AG04449 (cell line): ENCODE measurements at regions not wholly inside any gene's neighbourhood (a gene's known extent, or its start where the extent isn't known, plus 50 kb on each side); places are given as distances from the start of the nearest gene placed in this dataset.

Source experiments
- CTCF ChIA-PET: fragments of 350-600 bp; formaldehyde crosslinking; extraction: SDS; loops from one replicate; lab custom pipeline; 2021; ENCODE audit warnings: antibody characterized with exemption; lab: Yijun Ruan, JAX
- POLR2A ChIA-PET: fragments of 400-600, 350-600 bp; formaldehyde crosslinking; extraction: SDS; loops from one replicate; lab custom pipeline; 2020; ENCODE audit warnings: antibody characterized with exemption, inconsistent platforms; lab: Yijun Ruan, JAX
- DNase-seq: peaks from one replicate; pipeline ENCODE4 v3.0.0-alpha.2; 2010; ENCODE audit warnings: low read depth, low spot score
- H3K4me3 ChIP-seq: 2 replicates; pipeline ENCODE4 v1.5.1; 2011; ENCODE audit warnings: low read depth, mild to moderate bottlenecking, control low read depth, low read length
- TF ChIP-seq, protein P1 (sequence below): IDR thresholded peaks from one replicate; pipeline ENCODE4 v1.5.1; 2011; ENCODE audit warnings: mild to moderate bottlenecking, moderate library complexity, low read length, control low read depth, inconsistent platforms; ENCODE audit not compliant: insufficient read depth; ENCODE audit errors: missing control alignments

DNA sequence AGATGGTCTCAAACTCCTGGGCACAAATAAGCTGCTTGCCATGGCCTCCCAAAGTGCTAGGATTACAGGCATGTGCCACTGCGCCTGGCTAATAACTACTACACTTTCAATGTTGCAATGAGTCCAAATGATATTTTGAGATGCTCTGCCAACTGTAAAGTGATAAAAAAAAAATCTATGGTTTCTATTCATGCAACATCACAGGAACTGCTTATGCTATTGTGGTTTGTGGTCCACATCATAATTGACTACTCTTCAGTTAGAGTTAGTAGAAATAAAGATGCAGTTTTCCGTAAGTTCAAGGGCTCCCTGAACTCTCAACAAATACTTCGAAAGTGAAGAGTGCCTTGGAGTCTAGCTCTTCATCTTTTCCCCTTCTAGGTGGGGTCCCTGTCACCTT, 239.4 kb downstream of the C12orf75 start:
- TF ChIP-seq, protein P1, sequence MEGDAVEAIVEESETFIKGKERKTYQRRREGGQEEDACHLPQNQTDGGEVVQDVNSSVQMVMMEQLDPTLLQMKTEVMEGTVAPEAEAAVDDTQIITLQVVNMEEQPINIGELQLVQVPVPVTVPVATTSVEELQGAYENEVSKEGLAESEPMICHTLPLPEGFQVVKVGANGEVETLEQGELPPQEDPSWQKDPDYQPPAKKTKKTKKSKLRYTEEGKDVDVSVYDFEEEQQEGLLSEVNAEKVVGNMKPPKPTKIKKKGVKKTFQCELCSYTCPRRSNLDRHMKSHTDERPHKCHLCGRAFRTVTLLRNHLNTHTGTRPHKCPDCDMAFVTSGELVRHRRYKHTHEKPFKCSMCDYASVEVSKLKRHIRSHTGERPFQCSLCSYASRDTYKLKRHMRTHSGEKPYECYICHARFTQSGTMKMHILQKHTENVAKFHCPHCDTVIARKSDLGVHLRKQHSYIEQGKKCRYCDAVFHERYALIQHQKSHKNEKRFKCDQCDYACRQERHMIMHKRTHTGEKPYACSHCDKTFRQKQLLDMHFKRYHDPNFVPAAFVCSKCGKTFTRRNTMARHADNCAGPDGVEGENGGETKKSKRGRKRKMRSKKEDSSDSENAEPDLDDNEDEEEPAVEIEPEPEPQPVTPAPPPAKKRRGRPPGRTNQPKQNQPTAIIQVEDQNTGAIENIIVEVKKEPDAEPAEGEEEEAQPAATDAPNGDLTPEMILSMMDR: no peak
- H3K4me3 ChIP-seq: no peak overlapping the region
- POLR2A ChIA-PET: no interaction called here
- CTCF ChIA-PET: no interaction called here
- no peak for DNase-seq

DNA sequence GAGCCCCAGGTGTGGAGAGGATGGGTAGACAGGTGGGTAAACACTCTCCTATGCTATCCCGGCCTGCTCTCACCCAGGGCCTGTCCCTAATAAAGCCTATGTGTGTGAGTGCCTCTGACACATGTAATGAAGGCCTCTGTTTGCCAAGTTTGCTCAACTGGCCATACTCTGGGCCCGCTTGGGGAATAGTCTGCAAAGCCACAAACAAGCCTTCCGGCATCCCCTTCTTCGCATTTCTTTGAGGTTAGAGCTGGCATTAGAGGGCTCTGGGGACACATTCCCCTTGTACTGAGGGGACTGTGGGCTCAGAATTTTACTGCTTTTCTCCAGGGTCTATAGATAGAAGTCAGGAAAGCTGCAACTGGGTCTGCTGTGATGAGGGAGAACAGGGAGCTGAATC, 240.5 kb downstream of the C12orf75 start:
- TF ChIP-seq, protein P1: no peak
- H3K4me3 ChIP-seq: no peak overlapping the region
- CTCF ChIA-PET: interaction anchor here (1.6 kb wide), 1 partner anchor 14 kb away, joined by 3 read pairs; no protein-coding TSS in a partner anchor
- POLR2A ChIA-PET: no interaction called here
- no peak for DNase-seq

DNA sequence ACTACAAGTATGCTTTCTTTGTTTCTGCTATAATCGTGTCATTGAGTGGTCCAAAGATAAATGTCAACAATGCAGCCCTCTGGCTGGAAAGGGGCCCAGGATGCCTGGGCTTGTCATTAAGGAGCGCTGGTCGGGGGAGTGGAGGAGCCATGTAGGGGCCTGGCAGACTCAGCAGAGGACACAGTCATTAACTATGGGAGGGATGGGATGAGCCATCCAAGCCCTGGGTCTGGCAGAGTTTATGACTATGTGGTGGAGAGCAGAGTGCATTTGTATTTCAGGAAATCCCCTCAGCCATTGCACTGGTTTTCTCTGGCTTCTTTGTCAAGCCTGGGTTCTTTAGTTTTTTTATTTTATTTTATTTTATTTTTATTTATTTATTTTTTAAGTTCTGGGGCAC, 243.1 kb downstream of the C12orf75 start:
- no peak for DNase-seq
- ChIA-PET CTCF (no interaction called here), POLR2A (no interaction called here)
- TF ChIP-seq, protein P1: no peak
- no peak overlapping the region for H3K4me3 ChIP-seq

DNA sequence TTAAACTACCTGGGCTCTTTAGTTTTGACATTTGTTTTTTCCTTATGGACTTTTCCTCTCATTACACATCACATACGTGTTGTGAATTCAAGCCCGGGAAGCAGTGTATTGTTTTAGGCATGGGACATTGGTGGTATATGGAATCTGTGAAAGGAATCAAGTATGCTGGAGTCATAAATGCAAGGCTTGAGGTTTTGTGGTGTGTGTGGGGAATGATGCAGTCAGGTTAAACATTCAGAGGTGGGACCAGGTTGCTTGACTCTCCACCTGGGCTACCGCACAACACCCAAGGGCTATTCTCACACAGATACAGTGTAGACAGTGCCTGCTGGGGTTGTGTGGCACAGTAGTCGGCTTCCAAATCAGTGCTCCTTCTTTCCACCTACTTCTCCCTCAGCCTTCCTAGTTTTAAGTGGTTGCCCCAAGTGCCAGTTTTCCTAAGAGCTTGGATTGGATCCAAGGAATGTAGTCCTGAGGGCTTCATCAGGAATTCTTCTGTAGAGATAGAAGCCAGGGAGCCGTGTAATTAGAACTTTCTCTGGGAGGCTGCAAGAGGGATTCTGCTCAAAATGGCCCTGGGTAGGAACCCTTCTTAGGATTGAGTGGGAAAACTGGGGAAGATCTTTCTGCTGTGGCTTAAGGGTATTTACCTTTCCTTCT, 243.7 kb downstream of the C12orf75 start:
- DNase-seq: no peak
- no peak overlapping the region for H3K4me3 ChIP-seq
- ChIA-PET CTCF (no interaction called here), POLR2A (no interaction called here)
- TF ChIP-seq, protein P1: no peak

DNA sequence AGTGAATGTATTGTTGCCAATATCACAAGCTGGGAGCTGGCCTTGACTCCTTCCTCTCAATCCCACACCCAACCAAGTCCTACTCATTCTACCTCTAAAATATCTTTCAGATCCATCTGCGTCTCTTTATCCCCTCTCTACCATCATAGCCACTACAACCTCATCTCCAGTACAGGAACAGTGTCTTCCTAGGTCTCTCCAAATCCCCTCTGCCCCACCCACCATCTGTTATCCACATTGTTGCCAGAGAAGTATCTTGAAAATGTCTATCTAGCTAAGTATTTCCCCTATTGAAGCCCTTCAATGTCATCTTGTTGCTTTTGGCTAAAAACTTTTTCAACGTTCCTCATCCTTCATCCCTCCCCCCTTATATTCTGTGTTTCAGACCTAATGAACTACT, 244.7 kb downstream of the C12orf75 start:
- ChIA-PET CTCF (no interaction called here), POLR2A (no interaction called here)
- TF ChIP-seq, protein P1: no peak
- DNase-seq: no peak
- no peak overlapping the region for H3K4me3 ChIP-seq

DNA sequence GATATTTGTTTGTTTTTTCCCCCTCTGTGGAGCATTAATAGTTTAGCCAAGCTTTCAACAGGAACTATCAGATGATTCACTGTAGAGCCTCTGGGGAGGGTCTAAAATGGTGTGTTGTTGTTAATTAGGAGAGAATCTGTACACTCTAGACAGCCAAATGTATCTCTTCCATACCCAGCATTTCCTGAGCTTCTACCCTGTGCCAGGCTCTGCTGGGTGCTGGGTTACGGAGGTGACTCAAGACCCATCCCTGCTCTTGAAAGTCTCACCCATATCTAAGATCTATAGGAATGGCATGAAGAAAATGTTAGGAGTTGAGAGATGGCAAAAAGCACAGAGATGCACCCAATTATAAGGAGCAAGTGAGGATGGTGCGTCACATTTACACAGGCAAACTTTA, 245.8 kb downstream of the C12orf75 start:
- H3K4me3 ChIP-seq: no peak overlapping the region
- DNase-seq: no peak
- ChIA-PET CTCF (interaction anchor here (1.1 kb wide), 1 partner anchor 12 kb away, joined by 4 read pairs; no protein-coding TSS in a partner anchor), POLR2A (no interaction called here)
- TF ChIP-seq, protein P1: no peak
